H9 (cell line): ENCODE measurements at regions not wholly inside any gene's neighbourhood (a gene's known extent, or its start where the extent isn't known, plus 50 kb on each side); places are given as distances from the start of the nearest gene placed in this dataset.

ENCODE experiments used
- DNase-seq: peaks from one replicate; pipeline ENCODE4 v3.0.0-alpha.2; 2017
- H2AFZ ChIP-seq: one replicate; pipeline ENCODE4 v1.6.1; 2013; ENCODE audit warnings: mild to moderate bottlenecking, low read length, control low read depth, moderate library complexity
- H2AK5ac ChIP-seq: 2 replicates; pipeline ENCODE4 v1.6.1; 2013; ENCODE audit warnings: low read length, control low read depth, mixed read lengths; ENCODE audit not compliant: insufficient read length
- H2BK120ac ChIP-seq: one replicate; pipeline ENCODE4 v1.6.1; 2013; ENCODE audit warnings: low read depth, mild to moderate bottlenecking, low read length, control low read depth, inconsistent platforms; ENCODE audit not compliant: poor library complexity, severe bottlenecking
- H2BK12ac ChIP-seq: 2 replicates; pipeline ENCODE4 v1.6.1; 2013; ENCODE audit warnings: low read length, control low read depth, mixed read lengths, low read depth; ENCODE audit not compliant: insufficient read length
- H2BK15ac ChIP-seq: 2 replicates; pipeline ENCODE4 v1.6.1; 2013; ENCODE audit warnings: low read depth, low read length, control low read depth
- H2BK20ac ChIP-seq: one replicate; pipeline ENCODE4 v1.6.1; 2013; ENCODE audit warnings: low read depth, mild to moderate bottlenecking, low read length, control low read depth, inconsistent platforms; ENCODE audit not compliant: poor library complexity, severe bottlenecking
- H2BK5ac ChIP-seq: 2 replicates; pipeline ENCODE4 v1.6.1; 2013; ENCODE audit warnings: low read length, control low read depth, mixed read lengths; ENCODE audit not compliant: insufficient read length
- H3K14ac ChIP-seq: 2 replicates; pipeline ENCODE4 v1.6.1; 2013; ENCODE audit warnings: low read length, control low read depth; ENCODE audit not compliant: insufficient read depth
- H3K18ac ChIP-seq: 2 replicates; pipeline ENCODE4 v1.6.1; 2013; ENCODE audit warnings: low read depth, mild to moderate bottlenecking, mixed read lengths, low read length, control low read depth; ENCODE audit not compliant: insufficient read length
- H3K23ac ChIP-seq: 2 replicates; pipeline ENCODE4 v1.6.1; 2013; ENCODE audit warnings: low read length, control low read depth, mixed read lengths, low read depth; ENCODE audit not compliant: insufficient read length
- H3K23me2 ChIP-seq: 2 replicates; pipeline ENCODE4 v1.6.1; 2013; ENCODE audit warnings: low read depth, mild to moderate bottlenecking, mixed read lengths, low read length, control low read depth; ENCODE audit not compliant: insufficient read length, poor library complexity, severe bottlenecking
- H3K27ac ChIP-seq: 2 replicates; pipeline ENCODE4 v1.5.1; 2013; ENCODE audit warnings: low read length, control low read depth, mixed read lengths, low read depth; ENCODE audit not compliant: insufficient read length
- H3K27me3 ChIP-seq: 2 replicates; pipeline ENCODE4 v1.6.1; 2013; ENCODE audit warnings: low read length, control low read depth, inconsistent platforms; ENCODE audit not compliant: insufficient read depth
- H3K4ac ChIP-seq: 2 replicates; pipeline ENCODE4 v1.6.1; 2013; ENCODE audit warnings: low read depth, mild to moderate bottlenecking, control low read depth, inconsistent platforms, low read length, moderate library complexity
- H3K4me1 ChIP-seq: 2 replicates; pipeline ENCODE4 v1.6.1; 2013; ENCODE audit warnings: low read length, control low read depth, inconsistent platforms; ENCODE audit not compliant: insufficient read depth
- H3K4me2 ChIP-seq: 2 replicates; pipeline ENCODE4 v1.6.1; 2013; ENCODE audit warnings: low read length, control low read depth, mixed read lengths; ENCODE audit not compliant: insufficient read length, insufficient read depth
- H3K56ac ChIP-seq: 2 replicates; pipeline ENCODE4 v1.6.1; 2013; ENCODE audit warnings: low read depth, mild to moderate bottlenecking, mixed read lengths, low read length, control low read depth; ENCODE audit not compliant: insufficient read length
- H3K79me1 ChIP-seq: 2 replicates; pipeline ENCODE4 v1.6.1; 2013; ENCODE audit warnings: low read depth, mild to moderate bottlenecking, moderate library complexity, low read length, control low read depth, inconsistent platforms; ENCODE audit not compliant: insufficient read depth, poor library complexity, severe bottlenecking
- H3K79me2 ChIP-seq: 2 replicates; pipeline ENCODE4 v1.6.1; 2013; ENCODE audit warnings: low read length, control low read depth, inconsistent platforms; ENCODE audit not compliant: insufficient read depth
- H3K9ac ChIP-seq: 2 replicates; pipeline ENCODE4 v1.6.1; 2013; ENCODE audit warnings: low read length, control low read depth, mixed read lengths; ENCODE audit not compliant: insufficient read length; ENCODE audit errors: extremely low read depth
- H3K9me3 ChIP-seq: one replicate; pipeline ENCODE4 v1.6.1; 2013; ENCODE audit warnings: low read depth, low read length, inconsistent platforms; ENCODE audit not compliant: control insufficient read depth
- H3T11ph ChIP-seq: one replicate; pipeline ENCODE4 v1.6.1; 2013; ENCODE audit warnings: mild to moderate bottlenecking, low read length, control low read depth, inconsistent platforms
- H4K20me1 ChIP-seq: one replicate; pipeline ENCODE4 v1.6.1; 2013; ENCODE audit not compliant: control insufficient read depth, insufficient read length, insufficient read depth
- H4K5ac ChIP-seq: 2 replicates; pipeline ENCODE4 v1.6.1; 2013; ENCODE audit warnings: low read depth, mild to moderate bottlenecking, mixed read lengths, low read length, control low read depth; ENCODE audit not compliant: insufficient read length
- H4K8ac ChIP-seq: replicated peaks from 2 replicates; pipeline ENCODE4 v1.6.1; 2013; ENCODE audit warnings: low read length, control low read depth, mixed read lengths, low read depth; ENCODE audit not compliant: insufficient read length
- H4K91ac ChIP-seq: 2 replicates; pipeline ENCODE4 v1.6.1; 2013; ENCODE audit warnings: low read depth, mild to moderate bottlenecking, moderate library complexity, mixed read lengths, low read length, control low read depth; ENCODE audit not compliant: insufficient read length
- H3K27ac Mint-ChIP-seq, 3 experiments: 2 replicates in 2 of 3; 3 replicates in 1 of 3; pipeline ENCODE4 v1.8.0; 2020 to 2021; ENCODE audit warnings: mixed read lengths in 3 of 3, mild to moderate bottlenecking in 1 of 3, moderate library complexity in 1 of 3
- H3K27me3 Mint-ChIP-seq: 2 replicates; pipeline ENCODE4 v1.8.0; 2021; ENCODE audit warnings: low read depth, mild to moderate bottlenecking, moderate library complexity, mixed read lengths
- H3K36me3 Mint-ChIP-seq, 3 experiments: 2 replicates in 2 of 3; 3 replicates in 1 of 3; pipeline ENCODE4 v1.8.0; 2020 to 2021; ENCODE audit warnings: low read depth in 3 of 3, mixed read lengths in 3 of 3; ENCODE audit not compliant: insufficient read depth in 1 of 3
- H3K4me1 Mint-ChIP-seq, 2 experiments: 2 replicates each; pipeline ENCODE4 v1.8.0; 2020; ENCODE audit warnings: mixed read lengths in 2 of 2
- H3K4me3 Mint-ChIP-seq, 2 experiments: 2 replicates in 1 of 2; 3 replicates in 1 of 2; pipeline ENCODE4 v1.8.0; 2020 to 2021; ENCODE audit warnings: mild to moderate bottlenecking in 2 of 2, mixed read lengths in 2 of 2, moderate library complexity in 1 of 2
- H3K9me3 Mint-ChIP-seq, 2 experiments: 2 replicates in 1 of 2; 3 replicates in 1 of 2; pipeline ENCODE4 v1.8.0; 2020; ENCODE audit warnings: mild to moderate bottlenecking in 2 of 2, mixed read lengths in 2 of 2, moderate library complexity in 1 of 2
- CTCF ChIP-seq: fragments of 200-600 bp; sonication (generic); conservative IDR thresholded peaks from 3 replicates; pipeline ENCODE4 v1.8.0; 2021; ENCODE audit warnings: antibody characterized with exemption, mild to moderate bottlenecking
- WGBS: extraction: QIAGEN DNeasy Blood & Tissue Kit; methylation state at CpG from one replicate; pipeline ENCODE4 v1.1.7; 2013; ENCODE audit warnings: missing lambda C conversion rate, low lambda C conversion rate, mixed read lengths; ENCODE audit not compliant: insufficient read length; ENCODE audit errors: extremely low coverage; 5-methylcytosine and 5-hydroxymethylcytosine counted together

GRCh38 chr6:112690497-112691202 lies 343.5 kb downstream of the RFPL4B start:
- Histone ChIP-seq H2BK12ac (no peak overlapping the region), H3K14ac (no peak overlapping the region), H2AK5ac (no peak overlapping the region), H3K4me2 (no peak overlapping the region), H4K5ac (no peak overlapping the region), H2BK5ac (no peak overlapping the region), H2BK15ac (no peak overlapping the region), H3K56ac (no peak overlapping the region), H3K18ac (no peak overlapping the region), H2BK20ac (no peak overlapping the region), H3K79me2 (no peaks in the 10 kb centered on the region), H3T11ph (no peak overlapping the region), H3K23ac (no peak overlapping the region), H4K20me1 (no peaks in the 10 kb centered on the region), H3K4ac (no peak overlapping the region), H4K91ac (no peak overlapping the region), H4K8ac (no peak overlapping the region), H3K9ac (no peak overlapping the region), H3K79me1 (no peaks in the 10 kb centered on the region), H3K23me2 (no peaks in the 10 kb centered on the region), H3K27ac (no peak overlapping the region), H3K27me3 (no peaks in the 10 kb centered on the region), H3K9me3 (no peaks in the 10 kb centered on the region), H2BK120ac (no peak overlapping the region), H3K4me1 (no peaks in the 10 kb centered on the region), H2AFZ (no peak overlapping the region)
- DNase-seq, result no peak
- Mint-ChIP-seq H3K27ac (no peak overlapping the region), H3K27me3 (no peaks in the 10 kb centered on the region), H3K9me3 (no peaks in the 10 kb centered on the region), H3K36me3 (no peaks in the 10 kb centered on the region), H3K4me3 (no peak overlapping the region), H3K4me1 (no peaks in the 10 kb centered on the region)
- TF ChIP-seq CTCF, result no peak
- WGBS, result no CpG with 5 or more reads among the region's 6 CpGs
